HG02623 (cell line): ENCODE measurements at regions not wholly inside any gene's neighbourhood (a gene's known extent, or its start where the extent isn't known, plus 50 kb on each side); places are given as distances from the start of the nearest gene placed in this dataset.
A peak's percentile ranks its signal among the peaks of the same experiment; 100 is the strongest.
"Not testable (repeated sequence)": the region's sequence is repeated elsewhere in the genome, so short reads cannot be mapped to it uniquely, and the experiment has no call there.

Source experiments
- ATAC-seq: cut with Tn5 transposase; IDR thresholded peaks from one replicate; pipeline ENCODE4 v1.9.1; 2021; ENCODE audit warnings: moderate library complexity; ENCODE audit not compliant: unreplicated experiment

- ATAC-seq = no peak
Measured at GRCh38 chr3:59244343-59244742, 194.5 kb upstream of the CFAP20DC start.

- no peak for ATAC-seq
Measured at GRCh38 chr3:59243476-59243875, 193.7 kb upstream of the CFAP20DC start.

- no peak for ATAC-seq
Measured at GRCh38 chr3:59240666-59241255, 190.9 kb upstream of the CFAP20DC start.

GRCh38 chr3:59237121-59237520 is 187.3 kb upstream of the CFAP20DC start:
- no peak for ATAC-seq

- ATAC-seq = no peak
Measured at GRCh38 chr3:59235634-59236012, 185.8 kb upstream of the CFAP20DC start.

- no peak for ATAC-seq
Measured at GRCh38 chr3:59234884-59235633, 185.2 kb upstream of the CFAP20DC start.

- ATAC-seq = not testable (repeated sequence)
Measured at GRCh38 chr3:59230379-59230778, 180.6 kb upstream of the CFAP20DC start.

- no peak for ATAC-seq
Measured at GRCh38 chr3:59213860-59214259, 164.0 kb upstream of the CFAP20DC start.

GRCh38 chr3:59212128-59212779 is 162.4 kb upstream of the CFAP20DC start:
- ATAC-seq = peak; percentile 81

- no peak for ATAC-seq
Measured at GRCh38 chr3:59210260-59210659, 160.4 kb upstream of the CFAP20DC start.

- no peak for ATAC-seq
Measured at GRCh38 chr3:59192473-59192872, 142.6 kb upstream of the CFAP20DC start.

GRCh38 chr3:59191651-59192050 is 141.8 kb upstream of the CFAP20DC start:
- ATAC-seq = no peak

- no peak for ATAC-seq
Measured at GRCh38 chr3:59189939-59190338, 140.1 kb upstream of the CFAP20DC start.

- ATAC-seq = no peak
Measured at GRCh38 chr3:59189526-59189925, 139.7 kb upstream of the CFAP20DC start.

- no peak for ATAC-seq
Measured at GRCh38 chr3:59186725-59187124, 136.9 kb upstream of the CFAP20DC start.

GRCh38 chr3:59185591-59186369 is 136.0 kb upstream of the CFAP20DC start:
- ATAC-seq = no peak

- no peak for ATAC-seq
Measured at GRCh38 chr3:59180006-59180405, 130.2 kb upstream of the CFAP20DC start.

- ATAC-seq = no peak
Measured at GRCh38 chr3:59178698-59179097, 128.9 kb upstream of the CFAP20DC start.

- no peak for ATAC-seq
Measured at GRCh38 chr3:59171491-59171890, 121.7 kb upstream of the CFAP20DC start.

GRCh38 chr3:59170166-59170565 is 120.3 kb upstream of the CFAP20DC start:
- not testable (repeated sequence) for ATAC-seq

- no peak for ATAC-seq
Measured at GRCh38 chr3:59167756-59168155, 117.9 kb upstream of the CFAP20DC start.
